ENCODE measurements at regions not wholly inside any gene's neighbourhood (a gene's known extent, or its start where the extent isn't known, plus 50 kb on each side); places are given as distances from the start of the nearest gene placed in this dataset.
"Not testable (repeated sequence)": the region's sequence is repeated elsewhere in the genome, so short reads cannot be mapped to it uniquely, and the experiment has no call there.

GRCh38 chrX:1006156-1006730 lies 206.2 kb downstream of the CRLF2 start:
- CTCF ChIA-PET: no interaction called here
- TF ChIP-seq FOXK2 (IDR thresholded peaks at IDR 0.05) (no peak), HDGF (IDR thresholded peaks at IDR 0.05; ENCODE audit: borderline replicate concordance) (no peak), FOXM1 (IDR thresholded peaks at IDR 0.05; ENCODE audit: borderline replicate concordance) (no peak), CTBP1 (IDR thresholded peaks at IDR 0.05; ENCODE audit: borderline replicate concordance) (no peak), L3MBTL2 (conservative IDR thresholded peaks at IDR 0.05) (no peak), PKNOX1 (IDR thresholded peaks at IDR 0.05) (no peak), BHLHE40 (IDR thresholded peaks at IDR 0.05; ENCODE audit: borderline replicate concordance) (no peak), LEF1 (IDR thresholded peaks at IDR 0.05; ENCODE audit: borderline replicate concordance) (no peak), ARNT (IDR thresholded peaks at IDR 0.05) (no peak), ELF4 (IDR thresholded peaks at IDR 0.05) (no peak), TARDBP (IDR thresholded peaks at IDR 0.05) (no peak), ZNF384 (IDR thresholded peaks at IDR 0.05) (no peak), NFRKB (IDR thresholded peaks at IDR 0.05) (no peak), SUZ12 (IDR thresholded peaks at IDR 0.05) (no peak), SP1 (IDR thresholded peaks at IDR 0.05) (no peak)
- no peak for DNase-seq (ENCODE audit: extremely low spot score)
- POLR2A ChIA-PET: no interaction called here

GRCh38 chrX:1002611-1003010 lies 209.8 kb downstream of the CRLF2 start:
- TF ChIP-seq LEF1 (IDR thresholded peaks at IDR 0.05; ENCODE audit: borderline replicate concordance) (no peak), ELF4 (IDR thresholded peaks at IDR 0.05) (no peak), BHLHE40 (IDR thresholded peaks at IDR 0.05; ENCODE audit: borderline replicate concordance) (no peak), FOXM1 (IDR thresholded peaks at IDR 0.05; ENCODE audit: borderline replicate concordance) (no peak), ARNT (IDR thresholded peaks at IDR 0.05) (no peak), PKNOX1 (IDR thresholded peaks at IDR 0.05) (no peak), ZNF384 (IDR thresholded peaks at IDR 0.05) (no peak)
- POLR2A ChIA-PET: no interaction called here
- no peak for DNase-seq (ENCODE audit: extremely low spot score)
- CTCF ChIA-PET: no interaction called here

- CTCF ChIA-PET: no interaction called here
Observed at GRCh38 chrX:997631-998137, 214.8 kb downstream of the CRLF2 start.

GRCh38 chrX:994780-995179 lies 217.7 kb downstream of the CRLF2 start:
- ChIA-PET CTCF (no interaction called here), POLR2A (no interaction called here)
- no peak for TF ChIP-seq TARDBP (IDR thresholded peaks at IDR 0.05)
- TF ChIP-seq SUZ12 (IDR thresholded peaks at IDR 0.05): no peak
- no peak for TF ChIP-seq FOXM1 (IDR thresholded peaks at IDR 0.05; ENCODE audit: borderline replicate concordance)
- TF ChIP-seq PKNOX1 (IDR thresholded peaks at IDR 0.05): peak; percentile 65
- no peak for TF ChIP-seq L3MBTL2 (conservative IDR thresholded peaks at IDR 0.05)
- no peak for DNase-seq (ENCODE audit: extremely low spot score)

More at GRCh38 chrX:997631-998137, 214.8 kb downstream of the CRLF2 start:
- no peak for DNase-seq (ENCODE audit: extremely low spot score)
- POLR2A ChIA-PET: no interaction called here
- TF ChIP-seq CTBP1 (IDR thresholded peaks at IDR 0.05; ENCODE audit: borderline replicate concordance) (no peak), SUZ12 (IDR thresholded peaks at IDR 0.05) (no peak), FOXA1 (IDR thresholded peaks at IDR 0.05) (no peak), FOXK2 (IDR thresholded peaks at IDR 0.05) (no peak), FOXM1 (IDR thresholded peaks at IDR 0.05; ENCODE audit: borderline replicate concordance) (no peak)

- DNase-seq (ENCODE audit: extremely low spot score): peak; percentile 53
- ChIA-PET POLR2A (no interaction called here), CTCF (no interaction called here)
- TF ChIP-seq HDGF (IDR thresholded peaks at IDR 0.05; ENCODE audit: borderline replicate concordance) (no peak), ELF4 (IDR thresholded peaks at IDR 0.05) (no peak), FOXK2 (IDR thresholded peaks at IDR 0.05) (no peak), L3MBTL2 (conservative IDR thresholded peaks at IDR 0.05) (peak; percentile 81), PKNOX1 (IDR thresholded peaks at IDR 0.05) (peak; percentile 15; the same call in 1 of the 2 replicates), FOXM1 (IDR thresholded peaks at IDR 0.05; ENCODE audit: borderline replicate concordance) (no peak), BHLHE40 (IDR thresholded peaks at IDR 0.05; ENCODE audit: borderline replicate concordance) (no peak), LEF1 (IDR thresholded peaks at IDR 0.05; ENCODE audit: borderline replicate concordance) (no peak), ARNT (IDR thresholded peaks at IDR 0.05) (no peak), CTBP1 (IDR thresholded peaks at IDR 0.05; ENCODE audit: borderline replicate concordance) (no peak), TARDBP (IDR thresholded peaks at IDR 0.05) (no peak), FOXA1 (IDR thresholded peaks at IDR 0.05) (no peak), ZNF384 (IDR thresholded peaks at IDR 0.05) (no peak), NFRKB (IDR thresholded peaks at IDR 0.05) (peak; percentile 76), SP1 (IDR thresholded peaks at IDR 0.05) (no peak), SUZ12 (IDR thresholded peaks at IDR 0.05) (no peak)
Observed at GRCh38 chrX:989959-990510, 222.4 kb downstream of the CRLF2 start.

GRCh38 chrX:988530-988929 lies 223.9 kb downstream of the CRLF2 start:
- CTCF ChIA-PET; DNase-seq (ENCODE audit: extremely low spot score); POLR2A ChIA-PET: not testable (repeated sequence)
